HG03342 (cell line): ENCODE measurements at regions not wholly inside any gene's neighbourhood (a gene's known extent, or its start where the extent isn't known, plus 50 kb on each side); places are given as distances from the start of the nearest gene placed in this dataset.
A peak's percentile ranks its signal among the peaks of the same experiment; 100 is the strongest.

ENCODE experiments used
- ATAC-seq: cut with Tn5 transposase; IDR thresholded peaks from one replicate; pipeline ENCODE4 v1.9.1; 2021; ENCODE audit warnings: mild to moderate bottlenecking, moderate library complexity; ENCODE audit not compliant: unreplicated experiment

GRCh38 chr13:76380446-76381065 lies 505.6 kb downstream of the KCTD12 start:
- no peak for ATAC-seq

- no peak for ATAC-seq
Observed at GRCh38 chr13:76379341-76380105, 506.7 kb downstream of the KCTD12 start.

- ATAC-seq, result no peak
Observed at GRCh38 chr13:76378767-76379166, 507.4 kb downstream of the KCTD12 start.

DNA sequence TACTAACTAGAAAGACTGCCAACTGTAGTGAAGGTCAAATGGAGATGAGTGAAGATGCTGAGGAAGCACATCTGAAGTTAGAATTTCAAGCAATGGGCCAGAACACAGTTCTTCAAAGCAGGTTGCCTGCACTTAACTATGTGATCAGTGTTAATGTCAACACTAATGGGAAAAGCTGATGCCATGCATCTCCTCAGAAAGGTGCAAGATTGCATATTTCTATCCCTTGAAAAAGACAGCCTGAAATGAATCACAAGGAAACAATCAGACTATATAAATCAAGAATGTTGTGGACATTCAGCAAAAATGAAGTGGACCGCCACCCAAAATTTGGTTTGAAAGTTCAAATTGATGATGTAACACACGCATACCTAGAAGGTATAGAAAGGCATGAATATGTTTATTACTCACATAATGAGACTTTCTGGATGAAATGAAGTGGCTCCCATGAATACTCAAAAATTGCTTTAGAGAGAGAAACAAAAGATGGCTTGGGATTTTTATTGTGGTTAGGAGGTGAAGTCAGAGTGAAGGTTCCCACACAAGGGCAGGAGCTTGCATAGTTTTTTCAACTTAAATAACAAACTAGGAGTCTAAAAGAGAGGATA lies 522.4 kb downstream of the KCTD12 start:
- no peak for ATAC-seq

DNA sequence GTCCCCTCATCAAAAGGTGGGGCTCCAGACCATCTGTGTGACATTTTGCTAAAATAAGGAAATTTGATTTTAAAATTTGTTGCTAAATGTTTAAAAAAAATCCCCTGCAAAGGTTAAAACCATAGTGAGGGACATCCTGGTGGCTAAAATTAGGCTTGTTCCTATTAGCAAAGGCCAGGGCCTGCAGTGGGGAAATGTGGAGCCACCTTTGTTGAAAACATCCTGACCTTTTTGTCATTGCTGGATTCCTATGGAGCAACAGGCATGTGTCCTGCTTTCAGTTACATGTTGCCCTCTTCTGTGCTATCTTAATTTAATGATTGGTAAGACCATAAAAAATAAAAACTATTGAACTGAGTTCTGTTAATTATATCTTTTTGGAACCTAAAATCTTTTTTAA lies 524.3 kb downstream of the KCTD12 start:
- no peak for ATAC-seq

GRCh38 chr13:76351541-76352229 lies 534.5 kb downstream of the KCTD12 start:
- no peak for ATAC-seq

- no peak for ATAC-seq
Observed at GRCh38 chr13:76350399-76350798, 535.8 kb downstream of the KCTD12 start.

- ATAC-seq, result no peak
Observed at GRCh38 chr13:76349700-76350099, 536.5 kb downstream of the KCTD12 start.

- peak; percentile 65 for ATAC-seq
Observed at GRCh38 chr13:76339649-76340048, 546.6 kb downstream of the KCTD12 start.

- no peak for ATAC-seq
Observed at GRCh38 chr13:76338003-76338402, 548.2 kb downstream of the KCTD12 start.

DNA sequence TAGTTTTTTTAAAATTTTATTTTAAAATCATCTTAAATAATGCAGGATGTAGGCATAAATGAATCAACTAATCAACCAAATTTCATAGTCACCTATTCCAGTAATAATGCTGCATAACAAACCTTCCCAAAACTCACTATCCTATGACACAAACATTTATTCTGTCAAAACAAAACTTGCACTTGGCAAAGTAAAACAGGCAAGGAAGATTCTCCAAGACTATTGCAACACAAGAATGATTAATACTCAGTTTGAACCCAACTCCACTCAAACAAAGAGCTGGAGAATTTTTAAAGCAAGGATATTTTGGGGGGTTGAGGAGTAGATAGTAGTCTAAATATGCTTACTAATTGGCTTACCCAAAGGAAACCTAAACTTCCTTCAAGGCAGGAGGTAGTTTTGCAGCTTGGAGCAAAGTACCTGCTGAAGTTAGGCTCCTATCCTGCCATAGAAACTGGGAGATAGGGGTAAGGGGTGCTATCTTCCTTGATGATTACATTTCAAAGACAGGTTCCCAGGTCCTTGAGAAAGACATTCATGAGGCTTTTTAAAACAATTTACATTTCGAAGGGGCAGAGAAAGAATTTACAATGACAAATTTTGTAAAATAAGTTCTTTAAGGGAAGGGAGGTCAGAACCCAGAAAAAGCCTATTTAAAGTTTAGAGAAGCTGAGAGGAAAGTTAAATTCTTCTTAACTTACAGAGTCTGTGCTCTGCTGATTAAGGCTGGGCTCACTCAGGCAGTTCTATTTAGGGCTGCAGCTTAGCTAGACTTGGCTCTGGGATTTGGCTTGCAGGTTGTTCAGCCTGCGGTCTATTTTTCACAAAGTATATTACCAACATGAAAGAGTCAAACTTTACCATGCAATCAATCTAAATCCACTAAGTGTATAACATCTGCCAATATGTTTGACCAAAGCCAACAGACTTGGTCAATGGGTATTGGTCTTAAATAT lies 549.0 kb downstream of the KCTD12 start:
- no peak for ATAC-seq

- no peak for ATAC-seq
Observed at GRCh38 chr13:76335463-76335862, 550.7 kb downstream of the KCTD12 start.

- no peak for ATAC-seq
Observed at GRCh38 chr13:76331943-76332712, 554.1 kb downstream of the KCTD12 start.

DNA sequence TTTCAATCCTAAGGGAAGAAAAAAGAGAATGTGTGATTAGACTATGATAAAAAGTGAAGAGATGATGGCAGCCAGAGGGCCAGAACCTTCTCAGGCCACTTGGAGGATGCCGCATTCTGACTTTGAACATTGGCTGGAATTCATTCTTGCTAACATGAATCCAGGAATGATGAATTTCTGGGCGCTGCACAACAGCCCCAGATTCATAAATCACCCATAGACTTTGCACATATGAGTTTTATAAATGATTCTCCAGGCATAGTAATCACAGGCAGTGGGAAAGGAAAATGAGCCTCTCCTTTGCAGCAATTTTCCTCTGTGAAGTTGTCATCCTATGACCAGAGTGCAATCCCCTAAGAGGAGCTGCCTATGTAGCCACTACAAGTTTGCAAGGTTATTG lies 555.4 kb downstream of the KCTD12 start:
- no peak for ATAC-seq

DNA sequence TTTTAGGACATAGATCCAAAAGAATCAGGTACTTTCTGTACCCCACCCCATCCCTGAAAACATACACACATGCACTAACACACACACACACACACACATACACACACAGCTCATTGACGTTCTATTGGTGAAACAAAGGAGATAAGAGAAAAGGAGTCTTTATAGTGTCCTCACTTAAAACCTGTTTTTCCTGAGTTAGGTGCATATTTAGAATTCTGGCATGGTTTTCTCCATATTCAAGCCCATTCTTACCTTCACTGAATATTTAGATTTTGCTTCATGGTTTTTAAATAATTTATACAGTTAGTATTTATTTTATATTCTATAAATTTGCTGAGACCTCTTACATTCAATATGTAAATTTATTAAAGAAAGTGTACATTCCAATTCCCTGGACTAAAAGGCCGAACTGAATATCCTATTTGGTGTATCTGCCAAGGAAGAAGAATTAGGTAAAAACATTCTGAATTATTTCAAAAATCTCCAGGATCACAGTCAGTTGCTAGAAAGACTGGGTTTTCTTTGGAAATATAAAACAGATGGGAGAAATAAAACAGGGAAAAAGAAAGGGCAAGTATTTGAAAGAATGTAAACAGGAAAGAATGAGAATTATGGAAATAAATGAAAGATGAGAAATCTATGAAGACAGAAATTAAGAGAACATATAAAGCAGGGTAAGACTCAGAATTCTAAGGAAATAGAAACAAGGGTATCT lies 556.2 kb downstream of the KCTD12 start:
- ATAC-seq, result no peak

- no peak for ATAC-seq
Observed at GRCh38 chr13:76329004-76329403, 557.2 kb downstream of the KCTD12 start.

DNA sequence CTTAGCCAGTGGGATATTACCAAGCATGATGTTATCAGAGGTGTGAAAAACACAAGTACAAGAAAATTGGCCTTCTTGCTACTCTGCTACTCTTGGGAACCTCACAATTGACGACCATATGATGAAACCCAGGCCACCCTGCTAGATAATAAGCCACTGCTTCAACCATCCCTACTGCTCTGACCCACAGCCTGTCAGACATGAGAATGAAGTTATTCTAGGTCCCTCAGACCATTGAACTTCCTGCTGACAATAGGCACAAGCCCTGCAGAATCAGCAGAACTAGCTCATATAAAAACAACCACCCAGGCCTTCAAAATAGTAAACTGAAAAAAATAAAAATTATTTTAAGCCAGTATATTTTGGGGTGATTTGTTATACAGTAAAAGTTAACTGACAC lies 559.9 kb downstream of the KCTD12 start:
- no peak for ATAC-seq

- ATAC-seq, result no peak
Observed at GRCh38 chr13:76319921-76320320, 566.3 kb downstream of the KCTD12 start.

DNA sequence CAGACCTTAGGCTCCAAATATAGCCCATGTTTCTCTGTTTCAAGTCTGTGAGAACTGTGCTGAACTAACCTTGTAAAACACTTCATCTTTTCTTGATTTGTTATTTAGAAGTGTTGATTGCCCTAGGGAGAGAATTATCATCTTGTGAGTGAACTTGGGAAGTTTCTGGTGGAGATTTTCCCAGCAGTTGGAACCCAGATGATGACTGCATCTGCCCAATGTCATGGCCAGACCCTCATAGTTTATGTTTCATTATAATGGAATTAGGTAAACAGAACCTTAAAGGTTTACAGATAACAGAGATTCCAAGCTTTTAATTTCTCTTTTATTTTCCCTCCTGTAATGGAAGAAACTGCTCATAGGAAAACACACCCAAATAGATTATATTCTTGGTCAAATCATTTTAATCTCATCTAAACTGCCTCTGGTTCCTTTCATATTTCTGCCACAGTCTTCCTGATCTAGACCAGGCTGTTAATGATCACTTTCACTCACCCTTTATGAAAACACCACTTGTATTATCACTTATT lies 569.1 kb downstream of the KCTD12 start:
- ATAC-seq, result no peak
